Cerebellar cortex (tissue), 1 donor: ENCODE measurements at regions not wholly inside any gene's neighbourhood (a gene's known extent, or its start where the extent isn't known, plus 50 kb on each side); places are given as distances from the start of the nearest gene placed in this dataset.

Source experiments
- DNase-seq: peaks from one replicate; pipeline ENCODE4 v3.0.0-alpha.2; 2015; ENCODE audit warnings: low spot score

DNA sequence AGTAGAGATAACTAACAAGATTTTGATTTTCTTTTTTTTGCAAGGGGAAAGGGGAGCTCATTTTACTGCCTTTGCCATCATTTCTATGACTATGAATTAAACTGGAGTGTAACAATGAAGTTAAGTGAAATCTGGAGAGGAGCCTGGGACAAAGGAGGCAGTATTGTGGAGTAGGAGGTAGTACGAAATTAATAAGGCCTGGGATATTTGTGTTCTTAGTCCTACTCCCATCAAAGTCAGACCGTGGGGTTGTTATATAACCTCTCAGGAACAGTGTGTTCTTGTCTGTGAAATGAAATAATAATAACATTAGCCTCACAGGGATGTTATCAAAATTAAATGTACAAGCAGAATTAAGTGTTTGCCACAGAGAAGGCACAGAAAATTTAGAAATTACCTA is 204.3 kb upstream of the EMCN start:
- DNase-seq, result peak; percentile 4

DNA sequence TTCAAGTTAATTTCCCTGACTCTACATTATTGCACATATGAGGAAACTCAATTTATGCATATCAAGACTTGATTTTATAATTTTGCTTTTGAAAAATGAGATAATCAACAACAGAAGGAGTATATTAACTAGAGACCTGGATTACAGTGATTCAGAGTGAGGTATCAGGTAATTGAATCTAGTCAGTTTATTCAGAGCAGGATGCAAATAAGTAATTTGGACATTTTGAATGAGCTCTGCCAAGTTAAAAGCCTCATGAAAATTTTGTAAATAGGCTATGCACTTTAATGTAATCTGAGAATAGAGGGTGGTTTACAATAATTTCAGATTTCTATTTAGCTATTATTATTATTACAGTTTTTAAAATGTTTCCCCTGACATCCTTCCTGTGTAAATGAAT is 203.7 kb upstream of the EMCN start:
- DNase-seq, result no peak

DNA sequence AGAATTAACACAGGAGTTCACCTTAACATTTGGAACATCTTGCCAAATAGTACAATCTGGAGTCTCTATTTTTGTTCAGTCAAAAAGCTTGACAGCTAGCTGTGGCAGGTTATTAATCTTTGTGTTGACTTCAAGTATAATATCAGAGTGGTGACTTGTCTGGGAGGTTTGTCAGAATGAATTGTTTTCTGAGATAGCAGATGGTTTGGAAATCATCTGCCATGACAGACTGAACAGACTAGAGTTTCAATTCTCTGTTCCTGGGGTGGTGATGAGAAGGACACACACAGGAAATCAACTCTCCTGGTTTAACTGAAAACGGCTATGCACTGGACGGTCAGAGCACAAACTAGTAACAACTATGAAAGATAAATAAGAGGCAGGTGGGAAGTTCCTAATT is 203.3 kb upstream of the EMCN start:
- DNase-seq, result peak; percentile 90

DNA sequence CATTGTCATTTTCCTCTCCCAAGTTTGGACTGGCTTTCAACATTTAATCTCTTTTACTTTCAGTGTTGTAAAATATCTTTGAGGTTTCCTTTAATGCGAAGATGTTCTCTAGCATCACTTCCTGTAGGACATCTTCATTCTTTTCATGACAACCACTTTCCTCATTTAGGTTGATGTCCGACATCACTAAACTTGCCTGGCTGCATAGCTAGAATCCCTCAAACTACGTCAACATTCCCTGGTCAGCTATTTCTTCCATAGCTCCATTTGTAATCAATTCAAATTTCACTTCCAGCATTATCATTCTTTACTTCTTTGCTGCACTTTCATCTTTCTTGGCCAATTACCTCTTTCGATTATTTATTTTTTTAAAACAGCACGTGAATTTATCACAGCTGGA is 198.6 kb upstream of the EMCN start:
- no peak for DNase-seq

DNA sequence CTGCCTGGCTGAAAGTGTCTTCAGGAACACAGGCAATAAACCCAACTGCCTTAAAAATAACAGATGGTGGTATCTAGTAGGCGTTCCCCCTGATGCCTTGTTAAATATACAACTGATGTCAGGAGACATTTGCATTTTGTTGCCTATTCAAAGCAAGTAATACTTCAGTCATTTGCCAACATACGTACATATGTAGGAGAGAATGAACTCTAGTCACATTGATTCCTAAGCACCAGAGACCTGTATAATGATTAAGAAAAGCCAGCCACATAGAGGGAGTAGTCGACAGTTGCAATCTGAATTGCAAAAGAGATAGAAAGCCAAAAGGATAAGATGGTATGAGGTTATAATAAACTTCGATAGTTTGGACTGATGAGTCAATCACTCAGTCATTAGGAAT is 191.0 kb upstream of the EMCN start:
- no peak for DNase-seq

DNA sequence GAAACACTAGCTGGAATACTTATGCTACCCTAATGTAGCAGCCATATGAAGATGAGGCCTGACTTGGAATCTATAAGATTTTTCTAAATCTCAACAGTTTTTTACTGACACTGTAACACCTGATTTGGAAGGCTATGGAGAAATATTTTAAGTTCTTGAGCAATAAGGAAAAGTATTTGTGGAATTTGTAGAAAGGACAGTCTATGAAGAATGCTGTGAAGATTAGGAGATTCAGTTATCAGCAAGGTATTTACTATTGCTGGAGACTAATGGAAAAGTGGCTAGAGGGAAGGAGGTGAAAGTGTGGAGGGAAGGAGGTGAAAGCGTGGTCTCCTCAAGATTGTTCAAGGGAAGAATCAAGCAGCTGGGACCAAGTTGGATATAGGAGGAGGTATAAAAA is 190.0 kb upstream of the EMCN start:
- DNase-seq, result no peak

DNA sequence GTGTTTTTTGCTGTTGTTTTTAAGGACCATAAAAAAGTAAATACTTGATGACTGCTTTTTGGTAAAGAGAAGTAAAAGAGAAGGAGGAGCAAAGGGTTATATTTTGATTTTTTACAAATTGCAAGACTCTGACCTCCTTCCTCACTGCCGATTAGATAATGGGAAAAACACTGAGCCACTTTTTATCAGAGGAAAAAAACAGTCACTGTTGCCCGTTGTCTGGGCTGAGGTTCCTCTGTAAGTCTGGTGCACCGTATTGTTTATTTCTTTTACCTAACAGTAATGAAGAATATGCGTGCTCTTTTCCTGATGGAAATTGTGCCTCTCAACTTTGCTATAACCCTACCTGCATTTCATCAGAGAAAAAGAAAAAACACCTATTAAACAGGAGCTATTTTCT is 178.7 kb upstream of the EMCN start:
- DNase-seq, result peak; percentile 21

DNA sequence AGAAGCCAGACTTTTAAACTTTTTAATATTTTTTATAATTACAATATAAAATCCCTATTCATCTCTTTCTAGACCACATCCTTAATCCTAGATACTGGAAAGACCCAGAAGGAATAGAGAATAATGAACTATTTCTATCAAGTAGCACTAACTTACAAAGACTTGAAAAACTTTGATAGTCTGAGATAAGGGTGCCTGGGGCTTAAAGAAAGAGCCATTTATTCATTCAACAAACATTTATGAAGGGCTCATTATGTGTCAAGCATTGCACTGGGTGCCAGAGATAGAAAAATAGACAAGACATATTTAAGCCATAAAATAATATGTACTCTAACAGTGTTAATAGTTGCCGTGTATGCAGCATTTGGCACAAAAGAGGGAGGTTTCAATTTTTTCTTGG is 178.0 kb upstream of the EMCN start:
- no peak for DNase-seq

DNA sequence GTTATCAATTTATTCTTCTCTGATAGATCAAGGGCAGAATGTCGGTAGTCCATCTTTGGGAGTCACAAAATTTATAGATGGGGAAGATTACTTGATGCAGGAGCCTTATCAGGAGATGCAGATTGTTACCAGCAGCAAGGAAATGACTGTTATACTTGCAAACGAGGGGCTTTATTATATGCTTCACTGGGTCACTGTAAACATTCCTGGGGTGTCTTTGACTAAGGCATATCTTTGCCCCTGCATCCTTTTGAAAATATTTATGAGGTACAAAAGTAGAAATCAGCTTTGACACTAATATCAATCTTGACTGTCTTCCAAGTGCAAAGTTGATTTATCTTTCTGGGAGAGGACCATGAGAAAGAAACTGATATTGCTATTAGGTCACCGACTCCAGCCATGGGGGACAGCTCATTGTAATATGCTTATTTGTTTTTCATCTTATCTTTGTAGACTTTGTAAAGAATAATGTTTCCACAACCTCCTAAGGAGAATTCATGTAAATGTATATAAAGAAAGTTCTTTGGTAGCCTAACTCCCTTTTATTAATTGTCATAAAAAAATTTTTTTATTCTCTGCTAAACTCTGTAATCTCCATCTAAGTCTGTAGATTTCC is 177.3 kb upstream of the EMCN start:
- no peak for DNase-seq

DNA sequence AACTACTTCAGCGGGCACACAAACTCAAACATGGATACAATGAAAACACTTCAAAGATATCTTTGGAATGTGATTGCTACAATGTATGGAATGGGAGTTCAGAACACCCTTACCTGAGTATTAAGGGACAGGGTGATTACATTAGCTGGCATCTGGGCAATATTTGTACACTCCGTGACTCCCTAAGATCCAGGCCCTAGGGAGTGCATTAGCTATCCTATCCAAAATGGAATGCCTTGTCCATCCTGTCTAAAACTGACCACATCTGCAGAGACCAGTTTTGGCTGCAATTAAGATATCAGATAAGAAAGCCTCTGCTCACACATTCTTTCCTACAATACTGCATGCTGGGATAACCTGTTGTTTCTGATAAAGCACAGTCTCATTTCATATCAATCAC is 176.6 kb upstream of the EMCN start:
- DNase-seq, result no peak

DNA sequence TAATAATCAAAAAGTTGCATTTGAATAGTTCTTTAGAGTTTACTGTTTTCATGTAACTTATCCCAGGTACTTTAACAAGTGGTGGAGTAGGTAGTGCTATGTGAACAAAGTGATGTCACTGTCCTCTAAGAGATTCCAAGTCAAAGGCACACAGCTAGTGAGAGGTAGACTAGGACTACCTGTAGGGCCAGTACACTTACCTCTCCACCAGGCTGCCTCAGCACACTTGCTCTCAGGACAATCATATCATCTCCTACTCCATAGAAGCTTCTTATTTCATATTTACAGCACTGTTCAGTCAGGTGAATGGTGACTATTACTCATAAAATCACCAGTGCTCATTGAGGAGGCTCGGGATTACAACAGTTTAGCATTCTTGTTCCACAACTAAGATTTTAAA is 173.0 kb upstream of the EMCN start:
- DNase-seq, result no peak

DNA sequence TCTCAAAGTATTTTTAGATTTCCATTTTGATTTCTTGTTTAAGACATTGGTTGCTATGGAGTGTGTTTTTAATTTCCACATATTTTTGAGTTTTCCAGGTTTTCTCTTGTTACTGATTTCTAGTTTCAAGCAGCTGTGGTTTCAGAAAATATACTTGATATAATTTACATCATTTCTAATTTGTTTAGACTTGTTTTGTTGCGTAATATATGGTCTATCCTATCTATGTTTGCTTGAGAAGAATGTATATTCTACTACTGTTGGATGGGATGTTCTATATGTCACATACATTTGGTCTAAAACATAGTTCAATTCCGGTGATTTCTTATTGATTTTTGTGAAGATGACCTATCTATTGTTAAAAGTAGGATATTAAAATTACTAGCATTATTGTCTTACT is 170.5 kb upstream of the EMCN start:
- no peak for DNase-seq

DNA sequence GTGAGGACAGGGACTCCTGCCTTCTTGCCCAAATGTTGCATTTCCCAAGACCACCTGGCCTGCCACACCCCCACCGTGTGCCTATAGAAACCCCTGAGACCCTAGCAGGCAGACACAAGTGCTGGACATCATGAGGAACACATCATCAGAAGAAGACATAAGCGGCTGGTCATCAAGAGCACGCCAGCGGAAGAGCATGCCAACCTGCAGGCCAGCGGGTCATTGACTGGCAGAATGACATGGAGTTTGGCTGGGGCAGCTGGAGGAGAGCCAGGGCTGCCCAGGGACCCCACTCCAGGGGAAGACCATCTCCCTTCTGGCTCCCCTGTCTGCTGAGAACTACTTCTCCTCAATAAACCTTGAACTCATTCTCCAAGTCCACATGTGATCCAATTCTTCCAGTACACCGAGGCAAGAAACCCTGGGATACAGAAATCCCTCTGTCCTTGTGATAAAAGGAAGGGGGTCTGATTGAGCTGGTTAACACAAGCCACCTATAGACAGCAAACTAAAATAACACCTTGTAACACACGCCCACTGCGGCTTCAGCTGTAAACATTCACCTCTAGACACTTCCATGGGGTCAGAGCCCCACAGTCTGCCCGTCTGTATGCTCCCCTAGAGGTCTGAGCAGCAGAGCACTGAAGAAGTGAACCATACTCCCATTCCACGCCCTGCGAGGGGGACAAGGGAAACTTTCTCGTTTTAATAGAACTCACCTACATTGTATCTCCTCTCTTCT is 164.8 kb upstream of the EMCN start:
- no peak for DNase-seq

DNA sequence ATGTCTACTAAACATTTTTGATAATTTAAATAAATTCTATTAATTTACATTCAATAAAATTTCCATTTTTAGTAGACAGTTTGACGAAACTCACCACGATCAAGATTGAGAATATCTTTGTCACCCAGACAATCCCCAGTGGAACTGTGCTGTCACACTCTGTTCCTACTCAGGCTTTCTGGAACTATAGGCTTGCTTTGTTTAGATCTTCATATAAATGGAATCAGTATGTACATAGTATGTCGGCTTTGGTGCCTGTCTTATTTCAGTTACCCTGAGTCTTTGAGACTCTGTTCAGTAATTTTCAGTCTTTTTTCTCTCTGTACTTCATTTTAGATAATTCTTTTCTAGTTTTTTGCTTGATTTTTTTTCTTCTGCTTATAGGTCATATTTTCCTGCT is 163.5 kb upstream of the EMCN start:
- no peak for DNase-seq

DNA sequence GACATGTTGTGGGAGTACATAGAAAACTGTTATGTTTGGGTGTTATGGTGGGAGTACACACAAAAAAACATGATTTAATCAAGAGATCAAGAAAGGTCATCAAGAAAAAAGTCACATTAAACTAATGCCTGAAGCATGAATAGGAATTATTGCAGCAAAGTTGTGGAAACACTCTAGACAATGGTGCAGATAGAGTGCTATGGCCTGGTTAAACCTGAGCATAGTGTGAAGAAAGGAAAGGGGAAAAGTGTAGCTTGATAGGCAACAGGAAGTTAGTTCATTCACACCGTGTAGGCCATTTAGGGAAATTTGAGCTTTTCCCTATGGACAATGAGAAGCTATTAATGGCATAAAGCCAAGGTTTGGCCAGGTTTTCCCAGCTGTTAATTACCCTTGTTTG is 162.1 kb upstream of the EMCN start:
- no peak for DNase-seq

DNA sequence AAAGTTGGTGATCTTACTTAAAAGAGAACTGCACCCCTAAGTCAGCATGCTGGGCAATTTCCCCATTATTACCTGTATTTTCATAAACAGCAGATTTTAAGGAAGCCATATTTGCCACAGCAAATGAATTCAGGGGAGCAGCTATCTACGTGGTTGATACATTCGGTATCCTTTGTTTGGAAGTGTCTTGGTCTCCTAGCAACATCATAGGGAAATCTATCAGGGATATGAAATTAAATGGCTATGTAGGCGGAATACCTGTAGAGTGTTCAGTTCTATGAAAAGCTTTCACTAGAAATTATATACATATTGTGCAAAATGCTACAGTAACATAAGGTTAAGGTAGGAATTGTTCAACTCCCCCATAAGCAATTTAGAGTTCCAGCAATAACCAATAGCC is 157.2 kb upstream of the EMCN start:
- DNase-seq, result no peak

DNA sequence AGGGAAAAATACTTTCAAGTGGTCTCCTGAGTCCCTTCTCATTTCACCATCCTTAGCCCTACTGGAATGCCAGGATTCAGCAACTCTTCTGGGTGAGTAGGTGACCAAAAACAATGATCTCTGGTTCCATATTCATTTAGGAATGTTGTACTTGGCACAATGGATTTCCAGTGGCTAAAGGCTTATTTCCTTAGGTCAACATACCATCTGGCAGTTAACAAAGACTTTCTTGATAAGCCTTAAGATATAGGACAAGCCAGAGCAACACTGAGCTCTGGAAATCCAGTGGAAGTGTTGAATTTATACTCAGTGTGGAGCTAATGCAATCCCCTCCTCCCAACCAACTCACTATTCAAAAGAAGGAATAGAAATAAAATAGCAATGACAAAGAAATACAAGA is 139.4 kb upstream of the EMCN start:
- DNase-seq, result no peak

DNA sequence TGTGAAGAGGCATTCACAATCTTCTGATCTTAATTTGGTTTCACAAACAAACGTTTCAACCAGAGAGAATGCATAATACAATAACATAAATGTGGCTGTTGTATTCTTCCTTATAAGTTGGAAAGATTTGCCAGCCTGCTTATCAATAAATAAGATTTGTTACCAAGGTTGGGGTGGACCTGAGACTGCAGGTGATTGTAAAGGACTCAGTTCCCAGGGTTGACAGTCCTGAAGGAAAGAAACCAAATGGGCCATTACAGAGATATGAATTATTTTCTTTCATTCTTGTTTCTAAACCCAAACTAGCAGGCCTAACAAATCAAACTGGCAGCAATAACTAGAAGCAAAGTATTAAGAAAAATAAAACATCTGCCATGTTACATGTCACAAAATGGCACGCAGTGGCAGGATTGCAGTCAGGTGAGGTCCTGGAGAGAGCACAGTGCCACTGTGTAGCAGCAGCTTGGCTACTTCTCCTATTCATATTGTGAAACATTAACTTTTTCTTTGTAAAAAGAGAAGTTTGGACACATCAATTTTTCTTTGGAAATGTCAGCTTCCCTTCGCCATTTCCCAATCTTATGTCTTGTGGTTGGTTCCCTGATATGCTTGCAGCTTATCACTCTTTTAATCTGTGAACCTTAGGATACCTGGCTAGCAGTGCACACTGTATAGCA is 133.8 kb upstream of the EMCN start:
- no peak for DNase-seq

DNA sequence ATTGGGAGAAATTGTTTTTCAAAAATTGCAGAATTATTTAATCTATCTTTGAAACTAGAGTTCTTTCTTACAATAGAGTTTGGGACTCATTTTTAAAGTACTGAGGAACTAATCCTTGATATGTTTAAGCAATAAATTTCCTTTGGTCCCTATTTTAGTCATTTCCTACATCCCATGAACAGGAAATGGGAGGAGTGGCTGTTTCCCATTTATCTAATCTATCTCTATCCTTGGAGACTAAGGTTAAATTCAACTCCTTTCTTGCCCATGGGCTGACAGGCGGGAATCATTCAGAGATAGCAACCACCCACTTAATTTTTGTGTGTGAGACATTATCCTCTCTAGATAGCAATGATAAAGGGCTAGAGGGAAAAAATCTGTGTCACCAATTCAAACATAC is 131.6 kb upstream of the EMCN start:
- DNase-seq, result no peak

DNA sequence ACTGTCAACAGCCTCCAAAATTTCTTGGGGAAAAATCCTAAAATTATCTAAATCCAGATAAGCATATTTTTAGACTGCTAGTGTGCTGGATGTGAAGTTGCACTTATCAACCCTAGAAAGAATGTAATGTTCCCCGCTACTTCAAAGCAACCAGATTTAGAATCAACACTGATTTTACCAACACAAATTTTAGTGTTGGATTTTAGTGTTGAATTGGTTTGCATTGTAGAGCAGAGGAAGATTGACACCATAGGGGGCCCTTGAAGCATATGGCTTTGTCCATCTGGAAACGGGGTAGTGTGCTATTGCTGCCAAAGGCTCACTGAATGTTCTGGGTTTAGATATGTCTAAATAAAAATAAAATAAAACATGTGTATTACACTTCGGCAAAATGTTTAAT is 126.3 kb upstream of the EMCN start:
- DNase-seq, result peak; percentile 96

DNA sequence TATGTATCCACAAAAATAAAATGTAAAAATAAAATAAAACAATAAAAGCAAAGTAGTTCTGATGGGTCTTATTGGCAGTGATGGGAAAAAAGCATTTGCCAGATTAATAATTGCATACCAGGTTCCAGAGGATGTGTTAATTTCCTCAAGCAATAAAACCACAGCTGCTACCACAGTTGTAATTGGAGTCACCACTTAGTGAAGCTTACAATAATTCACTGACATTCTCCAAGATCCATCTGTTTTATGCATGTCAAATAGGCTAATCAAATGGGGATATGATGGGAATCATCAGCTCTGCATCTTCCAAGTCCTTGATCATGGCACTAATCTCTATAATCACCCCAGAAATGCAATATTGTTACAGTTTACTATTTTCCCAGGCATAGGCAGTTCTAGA is 123.5 kb upstream of the EMCN start:
- peak; percentile 62 for DNase-seq

DNA sequence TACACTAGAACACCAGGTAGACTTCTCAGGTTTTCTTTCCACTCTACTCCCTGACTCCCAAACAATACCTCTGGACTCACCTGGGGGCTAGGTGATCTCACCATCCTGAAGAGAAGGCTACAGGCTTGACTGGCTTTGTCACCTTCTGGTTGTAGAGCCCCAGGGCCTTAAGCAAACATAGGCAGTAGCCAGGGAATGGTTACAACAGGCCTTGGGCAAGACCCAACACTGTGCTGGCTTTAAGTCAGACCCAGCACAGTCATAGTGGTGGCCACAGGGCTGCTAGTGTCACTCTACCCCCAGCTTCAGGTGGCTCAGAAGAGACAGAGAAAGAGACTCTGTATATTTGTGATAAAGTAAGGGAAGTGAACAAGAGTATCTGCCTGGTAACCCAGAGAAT is 118.1 kb upstream of the EMCN start:
- no peak for DNase-seq

DNA sequence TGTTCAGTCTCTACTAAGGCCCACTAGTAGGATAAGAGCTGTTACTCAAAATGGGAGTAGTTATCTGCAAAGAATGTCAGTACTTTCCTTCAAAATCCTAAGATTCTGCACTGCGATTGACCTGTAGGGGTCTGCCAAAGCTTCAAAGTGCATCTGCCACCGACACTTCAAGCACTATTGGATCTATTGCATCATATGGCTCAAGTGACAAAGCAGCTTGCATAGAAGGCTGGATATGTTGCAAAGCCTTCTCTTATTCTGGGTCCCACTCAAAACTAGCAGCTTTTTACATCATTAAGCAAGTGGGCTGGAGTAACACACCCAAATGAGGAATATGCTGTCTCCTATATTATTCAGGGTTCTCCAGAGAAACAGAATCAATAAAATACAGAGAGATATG is 115.4 kb upstream of the EMCN start:
- no peak for DNase-seq

DNA sequence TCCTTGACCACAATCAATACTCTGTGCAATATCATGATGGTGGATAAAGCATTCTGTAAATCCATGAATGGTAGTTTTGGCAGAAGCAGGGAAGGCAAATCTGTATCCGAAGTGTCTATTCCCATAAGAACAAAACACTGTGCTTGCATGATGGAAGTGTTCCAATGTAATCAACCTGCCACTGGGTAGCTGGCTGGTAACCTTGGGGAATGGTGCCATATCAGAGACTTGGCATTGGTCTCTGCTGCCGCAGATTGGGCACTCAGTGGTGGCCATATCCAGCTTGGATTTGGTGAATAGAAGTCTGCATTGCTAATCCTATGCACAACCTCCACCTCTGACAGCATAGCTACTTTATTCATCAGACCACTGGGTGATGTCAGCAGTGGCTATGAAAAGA is 114.3 kb upstream of the EMCN start:
- peak; percentile 98 for DNase-seq
